HG03066 (cell line): ENCODE measurements at regions not wholly inside any gene's neighbourhood (a gene's known extent, or its start where the extent isn't known, plus 50 kb on each side); places are given as distances from the start of the nearest gene placed in this dataset.
"Not testable (repeated sequence)": the region's sequence is repeated elsewhere in the genome, so short reads cannot be mapped to it uniquely, and the experiment has no call there.

Experiments
- ATAC-seq: cut with Tn5 transposase; IDR thresholded peaks from one replicate; pipeline ENCODE4 v1.9.1; 2021; ENCODE audit warnings: low read depth; ENCODE audit not compliant: unreplicated experiment

GRCh38 chrX:43345166-43345565 lies 310.9 kb upstream of the MAOA start:
- ATAC-seq = no peak

- ATAC-seq = peak; percentile 67
Observed at GRCh38 chrX:43349363-43349762, 306.7 kb upstream of the MAOA start.

GRCh38 chrX:43350935-43351334 lies 305.2 kb upstream of the MAOA start:
- no peak for ATAC-seq

GRCh38 chrX:43357741-43358140 lies 298.4 kb upstream of the MAOA start:
- no peak for ATAC-seq

GRCh38 chrX:43373032-43373431 lies 283.1 kb upstream of the MAOA start:
- no peak for ATAC-seq

- no peak for ATAC-seq
Observed at GRCh38 chrX:43375136-43375535, 281.0 kb upstream of the MAOA start.

- no peak for ATAC-seq
Observed at GRCh38 chrX:43380704-43381103, 275.4 kb upstream of the MAOA start.

GRCh38 chrX:43386875-43387274 lies 269.2 kb upstream of the MAOA start:
- ATAC-seq = no peak

GRCh38 chrX:43405191-43405590 lies 250.9 kb upstream of the MAOA start:
- ATAC-seq = no peak

- ATAC-seq = no peak
Observed at GRCh38 chrX:43423876-43424275, 232.2 kb upstream of the MAOA start.

- no peak for ATAC-seq
Observed at GRCh38 chrX:43436517-43436916, 219.6 kb upstream of the MAOA start.

GRCh38 chrX:43446752-43447151 lies 209.3 kb upstream of the MAOA start:
- no peak for ATAC-seq

- ATAC-seq = no peak
Observed at GRCh38 chrX:43448688-43449087, 207.4 kb upstream of the MAOA start.

- ATAC-seq = no peak
Observed at GRCh38 chrX:43450355-43450754, 205.7 kb upstream of the MAOA start.

- ATAC-seq = not testable (repeated sequence)
Observed at GRCh38 chrX:43451976-43452686, 204.0 kb upstream of the MAOA start.

- no peak for ATAC-seq
Observed at GRCh38 chrX:43456063-43456462, 200.0 kb upstream of the MAOA start.

- no peak for ATAC-seq
Observed at GRCh38 chrX:43456906-43457305, 199.2 kb upstream of the MAOA start.

GRCh38 chrX:43467608-43468234 lies 188.4 kb upstream of the MAOA start:
- no peak for ATAC-seq

GRCh38 chrX:43469391-43470054 lies 186.6 kb upstream of the MAOA start:
- no peak for ATAC-seq

- ATAC-seq = no peak
Observed at GRCh38 chrX:43474321-43474720, 181.8 kb upstream of the MAOA start.

GRCh38 chrX:43479070-43479469 lies 177.0 kb upstream of the MAOA start:
- no peak for ATAC-seq

GRCh38 chrX:43479850-43480249 lies 176.2 kb upstream of the MAOA start:
- ATAC-seq = no peak
